Cardiac septum (tissue), 1 donor: ENCODE measurements at regions not wholly inside any gene's neighbourhood (a gene's known extent, or its start where the extent isn't known, plus 50 kb on each side); places are given as distances from the start of the nearest gene placed in this dataset.
"Not testable (repeated sequence)": the region's sequence is repeated elsewhere in the genome, so short reads cannot be mapped to it uniquely, and the experiment has no call there.

Source experiments
- DNase-seq: peaks from one replicate; pipeline ENCODE4 v3.0.0-alpha.2; 2020; ENCODE audit warnings: low spot score
- intact Hi-C: fragments of 100-400 bp; cut with DNase I; formaldehyde crosslinking; loops from one replicate; pipeline ENCODE4 v1.14.0; 2022
- donor health status: DM: no; HTN: no; CAD: no.

DNA sequence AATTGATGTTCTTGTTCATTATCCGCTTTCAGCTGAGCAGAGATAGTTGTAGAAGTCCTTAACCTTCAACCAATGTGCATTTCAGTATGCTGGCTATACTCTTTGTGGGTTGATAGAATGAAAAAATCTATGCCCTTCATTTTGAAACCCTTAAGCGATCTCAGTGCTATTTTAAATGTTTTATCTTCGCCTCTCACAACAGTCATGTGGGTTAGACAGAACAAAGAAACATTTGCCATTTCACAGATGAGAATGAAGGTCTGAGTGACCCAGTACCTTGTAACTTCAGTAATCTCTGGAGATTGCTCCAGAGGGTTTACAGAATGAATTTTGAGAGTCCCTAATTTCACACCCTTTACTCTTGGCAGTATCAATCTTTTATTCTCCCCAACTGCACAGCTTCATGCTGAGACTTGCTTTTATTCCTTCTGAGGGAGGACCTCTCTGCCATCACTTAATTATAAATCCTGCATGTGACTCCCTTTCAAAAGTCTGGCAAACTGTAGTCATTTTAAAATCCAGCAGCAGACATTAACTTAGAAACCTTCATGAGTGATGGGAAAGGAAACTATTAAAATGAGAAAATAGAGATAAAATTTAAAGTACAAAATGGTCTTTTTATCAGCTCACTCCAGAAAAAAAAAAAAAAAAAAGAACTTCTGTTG lies 921.5 kb downstream of the RAB28 start:
- no peak for DNase-seq
- intact Hi-C loops, result no loop called here

DNA sequence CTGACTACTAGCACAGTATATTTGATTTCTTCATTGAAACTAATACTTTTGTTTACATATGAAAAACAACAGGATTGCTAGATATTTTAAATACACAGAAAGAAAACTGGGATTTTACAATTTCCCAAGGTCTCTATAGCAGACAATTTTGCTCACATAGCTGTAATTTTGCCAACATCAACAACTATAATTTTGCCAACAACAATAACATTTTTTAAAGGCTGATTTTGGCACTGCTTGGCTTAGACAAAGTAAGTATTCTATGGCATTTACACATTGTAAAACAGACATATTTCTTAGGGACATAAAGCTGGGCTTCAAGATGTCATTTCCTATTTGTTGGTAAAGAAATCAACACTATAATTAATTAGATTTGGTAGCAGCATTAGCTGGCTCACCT lies 922.1 kb downstream of the RAB28 start:
- intact Hi-C loops, result no loop called here
- no peak for DNase-seq

DNA sequence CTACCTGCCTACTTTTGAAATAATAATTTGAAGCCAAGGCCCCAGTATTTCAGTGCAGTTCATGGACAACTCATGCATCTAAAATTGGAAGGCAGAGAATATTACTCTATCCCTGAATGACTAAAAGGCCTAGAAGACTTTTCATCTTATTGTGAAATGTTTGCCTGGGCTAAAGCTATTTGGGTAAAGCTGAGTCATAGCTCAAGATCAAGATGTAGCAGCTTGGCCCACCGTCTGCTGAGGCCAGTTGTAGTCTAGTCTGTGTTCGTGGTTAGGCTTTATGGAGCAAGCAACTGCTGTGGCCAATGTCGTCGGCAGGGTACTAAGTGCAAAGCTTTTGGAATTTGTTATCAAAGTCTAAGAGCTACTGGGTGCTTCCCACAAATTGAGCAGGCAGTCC lies 929.1 kb downstream of the RAB28 start:
- DNase-seq, result no peak
- intact Hi-C loops, result no loop called here

DNA sequence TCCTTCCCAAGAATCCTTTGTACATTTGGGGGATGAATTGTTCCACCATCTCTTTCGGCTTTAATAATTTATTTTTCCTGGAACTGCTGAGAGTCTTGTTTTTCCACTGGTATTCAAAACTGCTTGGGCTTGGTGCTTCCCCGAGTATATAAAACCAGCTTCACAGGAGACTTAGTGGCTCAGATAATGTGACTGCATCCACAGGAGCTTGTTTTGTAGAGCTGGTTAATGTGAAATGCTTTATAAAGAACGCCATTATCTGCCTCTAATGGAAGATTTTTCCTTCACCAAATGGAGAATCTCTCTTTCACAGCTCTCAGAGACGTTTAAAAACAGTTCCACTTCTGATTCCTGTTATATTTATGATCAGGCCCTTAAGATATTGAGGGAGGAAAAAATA lies 935.5 kb downstream of the RAB28 start:
- no peak for DNase-seq
- intact Hi-C loops, result no loop called here

DNA sequence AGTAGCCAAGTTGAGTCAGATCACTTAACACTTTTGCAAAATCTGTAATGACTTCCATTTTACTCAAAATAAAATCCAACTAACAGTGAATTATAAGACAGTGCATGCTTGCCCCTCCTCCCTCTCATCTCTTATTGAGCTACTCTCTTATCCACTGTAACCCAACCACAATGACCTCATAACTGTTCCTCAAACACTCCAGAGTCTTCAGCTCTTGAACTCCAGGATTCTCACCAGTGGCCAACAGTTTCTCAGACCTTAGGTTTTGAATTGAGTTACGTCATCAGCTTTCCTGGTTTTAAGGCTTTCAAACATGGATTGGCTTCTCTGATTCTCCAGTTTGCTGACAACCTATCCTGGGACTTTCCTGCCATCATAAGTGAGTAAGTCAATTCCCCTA lies 938.3 kb downstream of the RAB28 start:
- DNase-seq, result no peak
- intact Hi-C loops, result no loop called here

- intact Hi-C loops, result no loop called here
Measured at GRCh38 chr4:12538162-12538561, 946.0 kb downstream of the RAB28 start.

DNA sequence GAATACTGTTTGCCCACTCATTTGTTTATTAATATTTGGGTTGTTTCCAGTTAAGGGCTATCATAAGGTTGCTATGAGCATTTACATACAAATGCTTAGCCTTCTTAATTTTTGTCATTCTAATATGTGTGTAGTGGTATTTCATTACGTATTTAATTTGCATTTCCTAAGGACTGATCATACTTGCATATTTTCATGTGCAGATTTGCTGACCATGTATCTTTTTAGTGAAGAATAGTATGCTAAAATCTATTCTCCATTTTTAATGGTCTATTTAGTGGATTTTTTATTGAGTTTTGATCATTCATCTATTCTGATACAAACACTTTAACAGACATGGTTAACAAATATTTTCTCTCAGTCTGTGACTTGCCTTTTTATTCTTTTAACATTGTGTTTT lies 949.5 kb downstream of the RAB28 start:
- DNase-seq, result no peak
- intact Hi-C loops, result no loop called here

More at GRCh38 chr4:12538162-12538561, 946.0 kb downstream of the RAB28 start:
- DNase-seq, result no peak

DNA sequence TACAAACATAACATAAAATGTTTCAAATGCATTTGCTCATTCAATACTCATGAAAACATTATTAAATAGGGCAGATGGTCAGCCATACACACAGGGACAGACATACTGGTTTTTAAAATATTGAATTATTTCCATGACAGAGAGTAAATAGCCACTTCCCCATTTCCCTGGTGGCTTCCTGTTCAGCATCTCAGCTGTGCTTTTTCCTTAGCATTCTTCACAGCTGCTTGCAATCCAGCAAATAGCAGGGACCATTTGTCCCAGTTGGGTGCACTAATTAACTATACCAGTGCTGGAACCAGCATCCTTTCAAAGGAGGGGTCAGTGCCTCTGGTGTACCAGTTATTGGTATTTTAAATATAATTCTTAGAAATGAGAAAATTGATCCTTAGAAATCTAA lies 964.7 kb downstream of the RAB28 start:
- intact Hi-C loops, result no loop called here
- no peak for DNase-seq

- DNase-seq, result no peak
- intact Hi-C loops, result no loop called here
Measured at GRCh38 chr4:12507868-12508481, 976.2 kb downstream of the RAB28 start.

DNA sequence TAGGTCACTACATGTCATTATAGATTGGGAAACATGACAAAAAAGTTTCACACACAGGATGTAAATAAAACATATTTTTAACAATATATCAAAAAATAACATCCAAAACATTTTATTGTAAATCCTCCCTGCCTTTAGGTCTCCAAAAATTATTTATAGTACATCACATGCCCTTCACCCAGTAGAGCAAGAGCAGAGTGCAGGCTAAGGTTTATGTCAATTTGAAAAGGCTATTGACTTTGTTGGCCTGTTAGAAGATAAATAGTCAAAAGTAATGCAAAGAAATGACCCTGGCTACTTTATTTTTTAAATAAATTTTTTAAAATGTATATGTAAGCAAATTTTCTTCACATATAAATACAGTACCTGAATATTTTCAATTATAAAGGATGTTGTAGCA lies 983.7 kb downstream of the RAB28 start:
- intact Hi-C loops, result no loop called here
- DNase-seq, result no peak

- intact Hi-C loops, result no loop called here
- DNase-seq, result no peak
Measured at GRCh38 chr4:12499693-12500092, 984.4 kb downstream of the RAB28 start.

GRCh38 chr4:12495211-12495610 lies 988.9 kb downstream of the RAB28 start:
- no peak for DNase-seq
- intact Hi-C loops, result no loop called here

DNA sequence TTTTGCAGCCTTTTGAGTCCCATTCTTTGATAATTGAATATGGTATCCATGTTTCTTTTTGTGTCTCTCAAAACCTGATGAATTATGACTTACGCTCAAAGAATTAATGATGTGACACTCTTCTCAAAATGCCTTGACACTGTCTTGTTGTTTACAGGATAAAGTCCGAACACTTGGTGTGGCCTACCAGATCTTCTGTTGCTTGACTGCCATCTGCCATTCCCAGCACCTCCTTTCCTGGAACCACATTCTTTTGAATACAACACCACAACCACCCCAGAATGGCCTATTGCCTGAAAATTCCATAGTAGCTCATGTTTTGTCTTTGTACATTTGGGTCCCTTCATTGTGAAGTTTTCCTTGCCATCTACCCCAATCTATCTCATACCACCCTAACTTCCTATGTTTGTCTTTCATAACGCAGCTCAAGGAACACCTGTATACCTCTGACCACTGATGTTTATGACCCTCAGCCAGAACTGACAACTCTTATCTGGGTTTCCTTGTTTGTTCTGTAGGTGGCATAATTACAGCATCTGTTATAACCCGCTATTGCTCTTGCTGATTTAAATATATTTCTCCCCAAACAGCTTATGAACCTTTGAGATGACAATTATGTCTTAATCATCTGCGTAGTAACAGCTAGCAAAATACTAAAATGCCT lies 991.3 kb downstream of the RAB28 start:
- intact Hi-C loops, result no loop called here
- DNase-seq, result no peak

- DNase-seq, result peak; percentile 86
- intact Hi-C loops, result loop anchor here (2.0 to 5.0 kb wide), 2 partner anchors 248 to 316 kb away; no protein-coding TSS in a partner anchor
Measured at GRCh38 chr4:12488672-12489071, 995.5 kb downstream of the RAB28 start.

DNA sequence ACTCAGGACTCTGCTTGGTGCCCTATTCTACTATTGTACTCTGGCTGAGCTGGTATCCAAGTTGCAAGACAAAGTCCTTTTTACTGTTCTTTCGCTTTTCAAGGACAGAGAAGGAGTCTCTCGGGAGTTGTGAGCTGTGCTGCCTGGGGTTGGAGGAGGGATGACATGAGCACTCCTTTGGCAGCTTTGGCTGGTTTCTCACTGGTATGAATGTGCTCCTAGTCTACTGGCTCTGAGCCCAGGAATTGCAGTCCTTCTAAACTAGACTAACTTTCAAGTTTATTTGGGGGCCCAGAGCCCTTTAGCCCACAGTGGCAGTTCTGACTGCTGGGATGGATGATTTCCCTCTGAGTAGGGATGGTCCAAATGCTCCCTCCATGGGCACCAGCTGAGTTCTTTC lies 997.1 kb downstream of the RAB28 start:
- intact Hi-C loops, result loop anchor here (5.0 kb wide), 1 partner anchor 315 kb away; no protein-coding TSS in a partner anchor
- DNase-seq, result no peak

- DNase-seq, result no peak
- intact Hi-C loops, result no loop called here
Measured at GRCh38 chr4:12472087-12472486, 1012.1 kb downstream of the RAB28 start.

DNA sequence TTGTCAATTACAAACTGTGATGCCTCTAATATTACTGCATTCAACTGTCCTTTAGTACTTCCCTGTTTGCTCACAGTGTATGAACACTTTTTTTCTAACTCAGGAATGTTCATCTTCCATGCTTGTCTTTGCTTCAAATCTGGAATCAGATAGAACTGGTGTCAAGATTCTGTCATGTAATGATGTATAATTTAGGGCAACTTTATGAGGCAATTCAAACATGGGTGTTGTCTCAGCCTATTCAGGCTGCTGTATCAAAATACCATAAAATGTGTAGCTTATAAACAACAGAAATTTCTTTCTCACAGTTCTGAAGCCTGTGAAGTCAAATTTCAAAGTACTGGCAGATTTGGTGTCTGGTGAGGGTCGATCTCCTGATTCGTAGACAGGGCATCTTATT lies 1012.9 kb downstream of the RAB28 start:
- intact Hi-C loops, result no loop called here
- no peak for DNase-seq

- DNase-seq, intact Hi-C loops: not testable (repeated sequence)
Measured at GRCh38 chr4:12461576-12461975, 1022.6 kb downstream of the RAB28 start.

GRCh38 chr4:12459126-12459525 lies 1025.0 kb downstream of the RAB28 start:
- intact Hi-C loops, result no loop called here
- no peak for DNase-seq

DNA sequence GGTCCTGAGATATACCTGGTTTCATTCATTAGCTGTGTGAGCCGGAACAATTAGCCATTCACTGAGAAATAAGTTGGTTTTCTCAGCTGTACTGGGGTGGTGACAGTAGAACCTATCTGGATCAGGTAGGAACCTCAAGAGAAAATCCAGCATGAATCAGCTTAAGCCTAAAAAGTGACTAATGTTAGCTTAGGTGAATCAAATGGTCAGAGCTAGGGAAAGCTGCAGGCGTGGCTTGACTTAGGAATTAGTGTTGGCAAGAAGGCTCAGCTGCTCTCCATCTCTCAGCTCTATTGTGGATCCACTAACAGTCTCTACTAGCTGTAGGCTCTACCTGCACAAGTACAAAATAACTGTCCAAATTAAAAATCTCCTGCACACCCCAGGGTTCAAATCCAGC lies 1025.5 kb downstream of the RAB28 start:
- DNase-seq, result no peak
- intact Hi-C loops, result no loop called here

GRCh38 chr4:12452291-12452690 lies 1023.6 kb upstream of the HS3ST1 start:
- intact Hi-C loops, result no loop called here
- no peak for DNase-seq
